ENCODE measurements at regions not wholly inside any gene's neighbourhood (a gene's known extent, or its start where the extent isn't known, plus 50 kb on each side); places are given as distances from the start of the nearest gene placed in this dataset.

- TF ChIP-seq CTCF (conservative IDR thresholded peaks at IDR 0.05; ENCODE audit: low read depth, low read length), result no peak
- no peak for TF ChIP-seq RFX5 (IDR thresholded peaks at IDR 0.05; ENCODE audit: low read depth, low read length)
- no peak for TF ChIP-seq POLR2A (IDR thresholded peaks at IDR 0.05; ENCODE audit: low read depth, low read length)
- no peak for TF ChIP-seq MXI1 (IDR thresholded peaks at IDR 0.05; ENCODE audit: borderline replicate concordance, low read depth, low read length)
- no peak for TF ChIP-seq RAD21 (IDR thresholded peaks at IDR 0.05; ENCODE audit: low read length)
- TF ChIP-seq MAFK (IDR thresholded peaks at IDR 0.05; ENCODE audit: low read depth, low read length), result no peak
- no peak for TF ChIP-seq CEBPB (IDR thresholded peaks at IDR 0.05; ENCODE audit: low read depth, low read length)
- TF ChIP-seq USF2 (IDR thresholded peaks at IDR 0.05; ENCODE audit: low read depth, low read length), result no peak
Observed at GRCh38 chr13:21234526-21234925, 58.1 kb downstream of the MRPL57 start.

All from IMR-90 (cell line).